RWPE1 (cell line): ENCODE measurements at regions not wholly inside any gene's neighbourhood (a gene's known extent, or its start where the extent isn't known, plus 50 kb on each side); places are given as distances from the start of the nearest gene placed in this dataset.

Source experiments
- CTCF ChIA-PET: fragments of 350-600 bp; sonication (Branson Sonifier 250); formaldehyde crosslinking; extraction: SDS; loops from one replicate; lab custom pipeline; 2021; lab: Yijun Ruan, JAX
- POLR2A ChIA-PET: fragments of 400-600 bp; formaldehyde crosslinking; extraction: SDS; loops from one replicate; lab custom pipeline; 2020; ENCODE audit warnings: antibody characterized with exemption; ENCODE audit not compliant: low non-redundant PET; lab: Yijun Ruan, JAX
- DNase-seq: peaks from one replicate; pipeline ENCODE4 v3.0.0; 2012; ENCODE audit warnings: low spot score
- H3K27ac ChIP-seq: fragments of 450-650 bp; 2 replicates; pipeline ENCODE4 v1.5.1; 2017
- TF ChIP-seq, protein P1 (sequence below): fragments of 450-650 bp; conservative IDR thresholded peaks from 2 replicates; pipeline ENCODE4 v1.5.1; 2017; ENCODE audit warnings: low read depth, mild to moderate bottlenecking

DNA sequence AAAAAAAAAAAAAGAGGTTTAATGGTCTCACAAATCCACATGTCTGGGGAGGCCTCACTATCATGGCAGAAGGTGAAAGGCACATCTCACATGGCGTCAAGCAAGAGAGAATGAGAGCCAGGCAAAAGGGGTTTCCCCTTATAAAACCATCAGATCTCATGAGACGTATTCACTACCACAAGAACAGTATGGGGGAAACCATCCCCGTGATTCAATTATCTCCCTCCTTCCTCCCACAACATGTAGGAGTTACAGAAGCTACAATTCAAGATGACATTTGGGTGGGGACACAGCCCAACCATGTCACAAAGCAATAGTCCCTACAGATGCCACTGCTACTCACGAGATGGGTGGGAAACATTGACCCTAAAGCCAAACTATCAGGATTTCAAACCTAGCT is 392.7 kb upstream of the ID2 start:
- TF ChIP-seq, protein P1, sequence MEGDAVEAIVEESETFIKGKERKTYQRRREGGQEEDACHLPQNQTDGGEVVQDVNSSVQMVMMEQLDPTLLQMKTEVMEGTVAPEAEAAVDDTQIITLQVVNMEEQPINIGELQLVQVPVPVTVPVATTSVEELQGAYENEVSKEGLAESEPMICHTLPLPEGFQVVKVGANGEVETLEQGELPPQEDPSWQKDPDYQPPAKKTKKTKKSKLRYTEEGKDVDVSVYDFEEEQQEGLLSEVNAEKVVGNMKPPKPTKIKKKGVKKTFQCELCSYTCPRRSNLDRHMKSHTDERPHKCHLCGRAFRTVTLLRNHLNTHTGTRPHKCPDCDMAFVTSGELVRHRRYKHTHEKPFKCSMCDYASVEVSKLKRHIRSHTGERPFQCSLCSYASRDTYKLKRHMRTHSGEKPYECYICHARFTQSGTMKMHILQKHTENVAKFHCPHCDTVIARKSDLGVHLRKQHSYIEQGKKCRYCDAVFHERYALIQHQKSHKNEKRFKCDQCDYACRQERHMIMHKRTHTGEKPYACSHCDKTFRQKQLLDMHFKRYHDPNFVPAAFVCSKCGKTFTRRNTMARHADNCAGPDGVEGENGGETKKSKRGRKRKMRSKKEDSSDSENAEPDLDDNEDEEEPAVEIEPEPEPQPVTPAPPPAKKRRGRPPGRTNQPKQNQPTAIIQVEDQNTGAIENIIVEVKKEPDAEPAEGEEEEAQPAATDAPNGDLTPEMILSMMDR: no peak
- ChIA-PET POLR2A (no interaction called here), CTCF (no interaction called here)
- no peak for DNase-seq
- no peak overlapping the region for H3K27ac ChIP-seq

DNA sequence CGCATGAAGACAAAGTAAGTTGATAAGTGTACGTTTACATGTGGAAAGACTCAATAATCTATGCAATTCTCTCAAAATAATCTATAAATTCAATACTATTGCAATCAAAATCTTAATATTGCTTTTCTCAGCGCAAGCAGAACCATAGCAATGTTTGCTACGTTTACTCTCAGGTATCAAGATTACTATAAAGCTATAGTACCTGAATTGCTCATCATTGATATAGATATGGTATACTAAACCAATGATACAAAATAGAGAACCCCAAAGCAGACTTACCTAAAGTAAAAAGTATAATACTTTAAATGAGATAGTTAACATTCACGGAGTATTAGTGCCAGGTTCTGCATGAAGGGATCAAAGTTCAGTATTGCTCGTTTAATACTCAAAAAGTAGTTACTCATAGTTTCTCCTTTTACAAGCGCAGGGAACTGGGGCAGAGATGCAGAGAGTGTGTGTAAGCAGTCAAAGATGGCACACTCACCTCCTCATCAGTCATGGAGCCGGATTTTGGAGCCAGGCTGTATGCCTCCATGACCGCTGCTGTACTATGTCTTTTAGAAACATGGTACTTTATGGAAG is 391.0 kb upstream of the ID2 start:
- H3K27ac ChIP-seq: no peak overlapping the region
- TF ChIP-seq, protein P1: no peak
- ChIA-PET CTCF (no interaction called here), POLR2A (no interaction called here)
- no peak for DNase-seq

DNA sequence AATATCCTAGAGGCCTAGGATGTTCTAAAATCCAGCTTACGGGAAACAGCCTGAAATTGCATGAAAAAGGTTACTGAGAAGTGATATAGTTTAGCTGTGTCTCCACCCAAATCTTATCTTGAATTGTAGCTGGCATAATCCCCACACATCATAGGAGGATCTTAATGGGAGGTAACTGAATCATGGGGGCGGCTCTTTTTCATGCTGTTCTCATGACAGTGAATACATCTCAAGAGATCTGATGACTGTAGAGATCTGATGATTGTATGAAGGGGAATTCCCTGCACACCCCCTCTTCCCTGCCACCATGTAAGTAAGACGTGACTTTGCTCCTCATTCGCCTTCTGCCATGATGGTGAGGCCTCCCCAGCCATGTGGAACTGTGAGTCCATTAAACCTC is 385.6 kb upstream of the ID2 start:
- CTCF ChIA-PET: no interaction called here
- H3K27ac ChIP-seq: no peak overlapping the region
- no peak for DNase-seq
- POLR2A ChIA-PET: no interaction called here
- TF ChIP-seq, protein P1: no peak

DNA sequence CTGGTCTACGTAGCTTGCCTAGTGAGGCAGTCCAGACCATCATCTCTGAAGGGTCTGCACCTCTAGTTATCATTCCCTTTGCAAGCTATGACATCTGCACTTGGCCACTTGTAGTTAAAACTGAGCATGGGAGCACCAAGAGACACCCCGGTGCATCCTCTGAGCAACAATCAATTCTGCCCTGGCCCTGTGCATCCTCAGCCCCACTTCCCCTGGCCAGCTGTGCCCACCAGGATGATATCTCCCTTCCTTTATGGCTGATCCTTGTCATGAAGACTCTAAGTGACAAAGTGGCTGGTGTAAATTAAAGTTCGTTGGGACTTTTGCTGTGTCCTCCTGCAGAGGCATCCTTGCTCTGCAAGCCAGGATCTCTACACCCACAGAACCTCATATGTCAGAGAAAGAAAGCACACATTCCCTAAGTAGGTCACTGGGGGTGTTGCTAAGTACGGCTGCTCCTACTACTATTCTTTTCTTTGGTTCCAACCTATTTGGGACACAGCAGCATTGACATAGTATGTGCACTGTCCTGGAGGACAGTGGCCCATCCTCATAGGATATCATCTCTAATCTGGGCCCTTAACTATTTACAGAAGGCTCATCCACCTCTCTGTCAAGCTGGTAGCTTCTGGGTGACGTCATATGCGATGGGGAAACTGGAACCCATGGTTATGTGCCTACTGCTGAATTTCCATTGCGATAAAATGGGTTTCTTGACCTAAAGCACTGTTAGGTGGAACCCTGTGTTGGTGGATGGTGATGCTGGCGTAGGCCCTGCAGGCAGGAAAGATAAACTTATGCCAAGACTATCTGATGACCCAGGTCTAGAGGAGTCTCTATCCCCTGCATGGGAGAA is 384.3 kb upstream of the ID2 start:
- CTCF ChIA-PET: no interaction called here
- POLR2A ChIA-PET: no interaction called here
- H3K27ac ChIP-seq: no peak overlapping the region

DNA sequence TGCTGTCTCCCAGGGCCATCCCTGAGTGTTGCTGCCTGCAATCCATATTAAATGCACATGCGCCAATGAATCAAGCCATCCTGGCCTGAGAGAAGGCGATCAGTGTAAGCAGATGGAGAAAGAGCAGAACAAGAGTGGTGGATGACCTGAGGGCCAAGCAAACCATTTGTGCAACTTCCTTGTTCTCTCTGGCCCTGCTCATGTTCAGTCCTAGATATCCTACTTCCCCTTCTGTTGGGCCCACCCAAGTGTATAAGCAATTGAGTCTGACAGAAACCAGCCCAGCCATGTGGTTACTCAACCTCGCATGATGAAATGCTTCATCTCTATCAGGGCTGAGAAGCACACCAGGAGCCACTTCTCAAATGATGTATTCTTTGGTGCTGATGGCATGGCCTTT is 383.1 kb upstream of the ID2 start:
- CTCF ChIA-PET: no interaction called here
- H3K27ac ChIP-seq: no peak overlapping the region
- TF ChIP-seq, protein P1: no peak
- POLR2A ChIA-PET: no interaction called here
- DNase-seq: no peak

More for the DNA sequence above, 384.3 kb upstream of the ID2 start:
- TF ChIP-seq, protein P1: no peak
- no peak for DNase-seq

DNA sequence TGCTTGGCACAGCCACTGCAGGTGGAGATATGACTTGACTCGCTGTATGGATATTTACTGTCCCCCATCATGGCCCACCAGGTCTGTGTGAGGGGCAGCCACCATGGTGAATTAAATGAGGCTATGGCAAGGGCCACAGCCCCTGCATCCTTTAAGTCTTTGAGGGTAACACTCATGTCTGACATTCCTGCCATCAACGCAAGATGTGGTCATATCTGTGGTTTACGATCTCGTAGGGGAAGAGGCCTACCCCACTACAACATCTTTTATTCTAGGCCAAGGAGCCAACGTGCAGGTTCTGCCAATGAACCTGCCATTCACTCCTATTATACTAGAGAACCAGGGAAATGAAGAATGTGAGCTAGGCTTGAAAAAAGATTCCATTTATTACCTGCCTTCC is 381.6 kb upstream of the ID2 start:
- CTCF ChIA-PET: no interaction called here
- POLR2A ChIA-PET: no interaction called here
- no peak overlapping the region for H3K27ac ChIP-seq
- no peak for DNase-seq
- TF ChIP-seq, protein P1: no peak
